ENCODE measurements at regions not wholly inside any gene's neighbourhood (a gene's known extent, or its start where the extent isn't known, plus 50 kb on each side); places are given as distances from the start of the nearest gene placed in this dataset.

DNA sequence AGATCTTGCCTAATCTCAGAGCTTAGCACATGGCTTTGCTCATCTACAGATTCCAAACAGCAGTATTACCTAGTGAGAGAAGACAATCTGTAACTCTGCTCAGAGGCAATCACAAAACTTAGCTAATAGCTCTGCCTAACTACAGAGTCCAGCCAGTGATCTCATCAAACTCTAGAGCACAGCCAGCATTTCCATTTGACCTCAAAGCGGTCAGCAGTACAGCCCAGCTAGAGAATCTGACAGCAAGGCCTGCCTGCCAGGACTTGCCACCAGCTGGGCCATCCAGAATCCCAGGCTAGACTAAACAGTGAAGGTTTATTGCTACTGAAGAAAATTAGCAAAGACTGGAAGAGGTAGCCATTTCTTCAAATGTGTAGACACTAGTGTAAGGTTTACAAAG lies 217.9 kb upstream of the VLDLR start:
- H3K27ac ChIP-seq (ENCODE audit: low read length) = no peak overlapping the region
- no peaks in the 10 kb centered on the region for H3K9me3 ChIP-seq
- H3K36me3 ChIP-seq (ENCODE audit: control insufficient read depth in 2 of 2, extremely low read depth in 1 of 2, insufficient read depth in 1 of 2, low read length in 1 of 2) = no peaks in the 10 kb centered on the region
- H3K27ac Mint-ChIP-seq = no peak overlapping the region
- DNase-seq (no peak), ATAC-seq (replicated peaks in 1 of 4) (no peak)
- no peaks in the 10 kb centered on the region for H3K4me1 Mint-ChIP-seq
- H3K9me3 Mint-ChIP-seq = peaks cover 0 to 10% (median 7%) of the 10 kb centered on the region in 3 donors
- no peaks in the 10 kb centered on the region for H3K4me1 ChIP-seq (ENCODE audit: control insufficient read depth in 1 of 2, extremely low read depth in 1 of 2, insufficient read depth in 2 of 2, low read length in 2 of 2)
- ChIA-PET CTCF (interaction anchor here in 1 of 2 donors (0.5 to 0.6 kb wide), 2 partner anchors 15 to 21 kb away, joined by 3 to 4 read pairs; no protein-coding TSS in a partner anchor), POLR2A (no interaction called here)
- peaks cover 10 to 18% of the 10 kb centered on the region in 2 donors for H3K27me3 Mint-ChIP-seq
- WGBS (ENCODE audit: insufficient coverage) = 63% methylated on average over 1 of the region's 1 CpG
- no peak overlapping the region for H3K4me3 Mint-ChIP-seq
- peaks cover 0 to 4% of the 10 kb centered on the region in 2 experiments for H3K27me3 ChIP-seq (replicated peaks in 1 of 2; ENCODE audit: control insufficient read depth in 2 of 2, extremely low read depth in 1 of 2, insufficient read depth in 2 of 2, low read length in 1 of 2)
- no peak overlapping the region for H3K4me3 ChIP-seq (ENCODE audit: control insufficient read depth in 1 of 2, extremely low read depth in 1 of 2, low read length in 1 of 2)
- no peaks in the 10 kb centered on the region for H3K36me3 Mint-ChIP-seq

DNA sequence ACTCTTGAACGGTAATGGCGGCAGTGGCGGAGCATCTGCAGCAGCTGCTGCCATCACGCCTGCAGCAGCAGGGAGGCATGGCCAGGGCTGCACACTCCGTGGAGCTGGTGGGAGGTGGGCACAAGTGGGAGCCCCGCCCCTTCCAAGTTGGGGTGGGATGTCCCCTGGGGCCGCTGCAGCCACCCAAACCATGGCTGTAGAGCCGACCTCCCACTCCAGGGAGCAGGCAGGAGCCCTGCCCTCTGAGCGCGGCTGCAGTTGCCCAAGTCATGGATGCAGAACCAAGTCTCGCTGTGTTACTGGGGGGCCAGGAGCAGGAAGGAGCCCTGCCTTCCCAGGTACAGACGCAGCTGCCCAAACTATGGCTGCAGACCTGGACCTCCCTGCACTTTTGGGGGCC lies 215.3 kb upstream of the VLDLR start:
- H3K4me3 ChIP-seq (ENCODE audit: control insufficient read depth in 1 of 2, extremely low read depth in 1 of 2, low read length in 1 of 2) = no peak overlapping the region
- Mint-ChIP-seq H3K27me3 (peaks cover 8 to 14% of the 10 kb centered on the region in 2 donors), H3K36me3 (no peaks in the 10 kb centered on the region), H3K9me3 (peaks cover 0 to 10% (median 7%) of the 10 kb centered on the region in 3 donors), H3K27ac (no peak overlapping the region), H3K4me1 (no peaks in the 10 kb centered on the region), H3K4me3 (no peak overlapping the region)
- no peaks in the 10 kb centered on the region for H3K9me3 ChIP-seq
- ChIA-PET POLR2A (no interaction called here), CTCF (no interaction called here)
- no peaks in the 10 kb centered on the region for H3K4me1 ChIP-seq (ENCODE audit: control insufficient read depth in 1 of 2, extremely low read depth in 1 of 2, insufficient read depth in 2 of 2, low read length in 2 of 2)
- H3K36me3 ChIP-seq (ENCODE audit: control insufficient read depth in 2 of 2, extremely low read depth in 1 of 2, insufficient read depth in 1 of 2, low read length in 1 of 2) = no peaks in the 10 kb centered on the region
- WGBS (ENCODE audit: insufficient coverage) = 78% methylated on average over 11 of the region's 12 CpGs
- no peak for DNase-seq
- no peak for ATAC-seq (replicated peaks in 1 of 4)
- H3K27me3 ChIP-seq (replicated peaks in 1 of 2; ENCODE audit: control insufficient read depth in 2 of 2, extremely low read depth in 1 of 2, insufficient read depth in 2 of 2, low read length in 1 of 2) = peaks cover 0 to 4% of the 10 kb centered on the region in 2 experiments
- no peak overlapping the region for H3K27ac ChIP-seq (ENCODE audit: low read length)

DNA sequence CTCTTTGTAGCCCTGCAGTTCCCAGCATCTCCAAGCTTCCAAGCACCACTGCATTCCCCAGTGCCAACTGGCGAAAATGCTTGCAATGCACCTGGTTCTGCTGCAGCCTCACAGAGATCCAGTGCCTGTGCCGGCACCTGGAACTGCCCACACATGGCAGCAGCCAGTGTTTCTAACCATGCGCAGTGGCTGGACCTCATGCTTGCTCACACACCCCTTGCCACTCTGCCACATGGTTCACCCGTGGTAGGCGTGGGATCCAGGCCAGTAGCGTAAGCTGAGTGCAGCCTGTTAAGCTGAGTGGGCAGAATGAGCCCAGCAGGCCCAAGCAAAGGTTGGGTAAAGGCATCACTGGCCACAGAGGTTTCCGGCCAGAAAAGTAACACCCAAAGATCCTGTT lies 214.1 kb upstream of the VLDLR start:
- Histone ChIP-seq H3K9me3 (no peaks in the 10 kb centered on the region), H3K4me1 (ENCODE audit: control insufficient read depth in 1 of 2, extremely low read depth in 1 of 2, insufficient read depth in 2 of 2, low read length in 2 of 2) (no peaks in the 10 kb centered on the region), H3K27me3 (replicated peaks in 1 of 2; ENCODE audit: control insufficient read depth in 2 of 2, extremely low read depth in 1 of 2, insufficient read depth in 2 of 2, low read length in 1 of 2) (peaks cover 0 to 4% of the 10 kb centered on the region in 2 experiments), H3K36me3 (ENCODE audit: control insufficient read depth in 2 of 2, extremely low read depth in 1 of 2, insufficient read depth in 1 of 2, low read length in 1 of 2) (no peaks in the 10 kb centered on the region), H3K27ac (ENCODE audit: low read length) (no peak overlapping the region), H3K4me3 (ENCODE audit: control insufficient read depth in 1 of 2, extremely low read depth in 1 of 2, low read length in 1 of 2) (no peak overlapping the region)
- 78% methylated on average over 6 of the region's 7 CpGs for WGBS (ENCODE audit: insufficient coverage)
- ATAC-seq (replicated peaks in 1 of 4) = no peak
- H3K36me3 Mint-ChIP-seq = no peaks in the 10 kb centered on the region
- no peak for DNase-seq
- no peaks in the 10 kb centered on the region for H3K4me1 Mint-ChIP-seq
- ChIA-PET CTCF (no interaction called here), POLR2A (no interaction called here)
- H3K27me3 Mint-ChIP-seq = peaks cover 8 to 11% of the 10 kb centered on the region in 2 donors
- no peak overlapping the region for H3K27ac Mint-ChIP-seq
- H3K4me3 Mint-ChIP-seq = no peak overlapping the region
- peaks cover 0 to 10% (median 3%) of the 10 kb centered on the region in 3 donors for H3K9me3 Mint-ChIP-seq

DNA sequence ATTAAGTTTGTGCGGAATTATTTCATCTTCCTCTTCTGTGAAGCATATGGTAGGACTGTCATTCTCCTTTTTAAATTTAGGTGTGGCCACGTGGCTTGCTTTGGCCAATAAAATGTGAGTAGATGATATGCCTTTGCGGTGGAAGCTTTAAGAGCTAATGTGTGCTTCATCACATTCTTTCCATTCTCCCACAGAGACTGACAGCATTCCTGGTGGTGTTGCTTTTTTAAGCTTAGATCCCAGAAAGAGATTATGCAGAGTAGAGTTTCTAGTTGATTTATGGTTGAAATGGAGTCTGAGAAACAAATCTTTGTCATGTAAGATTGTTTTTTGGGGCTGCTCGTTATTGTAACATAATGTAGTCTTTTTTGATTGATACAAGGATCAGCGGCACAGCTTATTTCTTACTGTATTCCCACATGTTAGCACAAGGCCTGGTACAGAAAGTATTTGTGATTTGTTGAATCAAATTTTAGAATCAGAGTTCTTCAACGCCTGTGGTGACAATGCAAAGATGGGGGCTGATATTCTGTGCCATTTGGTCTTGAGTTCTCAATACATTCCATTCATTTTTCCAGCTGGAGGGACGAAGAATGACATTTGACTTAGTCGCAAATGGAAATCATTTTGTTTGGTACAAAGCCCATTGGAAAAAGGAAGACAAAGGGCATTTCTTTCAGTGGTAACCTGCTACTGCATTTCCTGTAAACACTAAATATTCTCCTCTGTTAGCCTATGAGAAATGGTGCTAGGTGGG lies 209.9 kb upstream of the VLDLR start:
- ChIA-PET CTCF (no interaction called here), POLR2A (no interaction called here)
- H3K9me3 ChIP-seq = no peaks in the 10 kb centered on the region
- DNase-seq = no peak
- no peaks in the 10 kb centered on the region for H3K36me3 ChIP-seq (ENCODE audit: control insufficient read depth in 2 of 2, extremely low read depth in 1 of 2, insufficient read depth in 1 of 2, low read length in 1 of 2)
- no peak overlapping the region for H3K27ac ChIP-seq (ENCODE audit: low read length)
- Mint-ChIP-seq H3K36me3 (no peaks in the 10 kb centered on the region), H3K9me3 (no peaks in the 10 kb centered on the region), H3K27ac (no peak overlapping the region), H3K4me3 (no peak overlapping the region), H3K27me3 (peaks cover 0 to 10% of the 10 kb centered on the region in 2 donors), H3K4me1 (no peaks in the 10 kb centered on the region)
- H3K4me3 ChIP-seq (ENCODE audit: control insufficient read depth in 1 of 2, extremely low read depth in 1 of 2, low read length in 1 of 2) = no peak overlapping the region
- WGBS (ENCODE audit: insufficient coverage) = no CpG with 5 or more reads among the region's 8 CpGs
- ATAC-seq (replicated peaks in 1 of 4) = no peak
- H3K4me1 ChIP-seq (ENCODE audit: control insufficient read depth in 1 of 2, extremely low read depth in 1 of 2, insufficient read depth in 2 of 2, low read length in 2 of 2) = no peaks in the 10 kb centered on the region
- H3K27me3 ChIP-seq (replicated peaks in 1 of 2; ENCODE audit: control insufficient read depth in 2 of 2, extremely low read depth in 1 of 2, insufficient read depth in 2 of 2, low read length in 1 of 2) = no peaks in the 10 kb centered on the region

DNA sequence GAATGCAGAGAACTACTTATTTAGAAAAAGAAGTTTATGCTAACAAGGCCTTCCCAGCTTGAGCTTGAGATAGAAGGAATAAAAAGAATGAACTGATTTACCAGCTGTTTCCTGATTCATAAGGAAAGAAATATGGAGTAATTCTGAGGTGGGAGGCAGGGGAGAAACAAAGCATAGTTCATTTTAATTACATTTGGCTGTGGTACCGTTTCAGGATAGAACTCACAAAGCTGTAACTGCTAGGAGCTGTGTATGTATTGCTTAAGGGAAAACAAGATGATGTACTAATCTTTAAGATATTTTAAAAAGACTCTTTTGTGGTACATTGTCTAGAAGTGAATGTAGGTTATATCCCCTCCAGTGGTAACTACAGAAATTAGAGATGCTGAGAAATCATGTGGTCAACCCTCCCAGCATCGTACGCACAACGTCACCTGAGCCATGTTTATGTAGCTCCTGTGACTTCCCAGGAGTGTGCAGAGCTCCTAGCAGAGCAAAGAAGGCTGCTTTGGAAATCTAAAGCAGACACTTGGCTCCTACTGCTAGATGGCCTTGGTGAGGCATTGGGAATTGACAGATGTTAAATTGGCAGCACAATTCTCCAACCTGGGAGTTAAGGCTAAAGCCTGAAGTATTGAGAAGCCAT lies 208.3 kb upstream of the VLDLR start:
- POLR2A ChIA-PET = no interaction called here

DNA sequence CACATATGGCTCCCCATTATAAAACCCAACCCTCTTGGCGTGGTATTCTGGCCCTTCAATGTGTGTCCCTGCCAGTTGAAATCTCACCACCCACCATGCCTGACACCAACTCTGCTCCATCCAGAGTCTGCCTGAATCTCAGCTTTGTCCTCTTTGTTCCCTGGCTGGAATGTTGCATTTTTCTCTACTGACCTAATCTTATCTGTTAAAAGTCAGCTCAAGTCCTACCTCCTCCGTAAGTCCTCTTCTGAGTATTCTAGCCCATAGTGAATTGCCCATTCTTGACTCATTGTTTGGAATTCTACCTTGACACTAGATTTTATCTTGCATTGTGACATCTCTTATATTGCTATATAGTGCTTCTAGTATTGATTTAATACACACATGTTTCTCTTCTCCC lies 207.1 kb upstream of the VLDLR start:
- no peaks in the 10 kb centered on the region for H3K27me3 ChIP-seq (replicated peaks in 1 of 2; ENCODE audit: control insufficient read depth in 2 of 2, extremely low read depth in 1 of 2, insufficient read depth in 2 of 2, low read length in 1 of 2)
- no peaks in the 10 kb centered on the region for H3K9me3 Mint-ChIP-seq
- no peaks in the 10 kb centered on the region for H3K4me1 Mint-ChIP-seq
- H3K4me3 Mint-ChIP-seq = no peak overlapping the region
- 92% methylated on average over 2 of the region's 2 CpGs for WGBS (ENCODE audit: insufficient coverage)
- H3K4me1 ChIP-seq (ENCODE audit: control insufficient read depth in 1 of 2, extremely low read depth in 1 of 2, insufficient read depth in 2 of 2, low read length in 2 of 2) = no peaks in the 10 kb centered on the region
- DNase-seq = no peak
- ChIA-PET POLR2A (no interaction called here), CTCF (no interaction called here)
- ATAC-seq (replicated peaks in 1 of 4) = no peak
- H3K9me3 ChIP-seq = no peaks in the 10 kb centered on the region
- no peaks in the 10 kb centered on the region for H3K36me3 ChIP-seq (ENCODE audit: control insufficient read depth in 2 of 2, extremely low read depth in 1 of 2, insufficient read depth in 1 of 2, low read length in 1 of 2)
- H3K36me3 Mint-ChIP-seq = no peaks in the 10 kb centered on the region
- H3K27ac Mint-ChIP-seq = no peak overlapping the region
- no peak overlapping the region for H3K27ac ChIP-seq (ENCODE audit: low read length)
- H3K27me3 Mint-ChIP-seq = peaks cover 0 to 18% of the 10 kb centered on the region in 2 donors
- no peak overlapping the region for H3K4me3 ChIP-seq (ENCODE audit: control insufficient read depth in 1 of 2, extremely low read depth in 1 of 2, low read length in 1 of 2)

More for the DNA sequence above, 208.3 kb upstream of the VLDLR start:
- Mint-ChIP-seq H3K36me3 (no peaks in the 10 kb centered on the region), H3K4me1 (no peaks in the 10 kb centered on the region), H3K27me3 (peaks cover 0 to 17% of the 10 kb centered on the region in 2 donors), H3K27ac (no peak overlapping the region), H3K4me3 (no peak overlapping the region), H3K9me3 (no peaks in the 10 kb centered on the region)
- no peaks in the 10 kb centered on the region for H3K9me3 ChIP-seq
- DNase-seq = no peak
- CTCF ChIA-PET = no interaction called here
- H3K36me3 ChIP-seq (ENCODE audit: control insufficient read depth in 2 of 2, extremely low read depth in 1 of 2, insufficient read depth in 1 of 2, low read length in 1 of 2) = no peaks in the 10 kb centered on the region
- ATAC-seq (replicated peaks in 1 of 4) = no peak
- no peak overlapping the region for H3K4me3 ChIP-seq (ENCODE audit: control insufficient read depth in 1 of 2, extremely low read depth in 1 of 2, low read length in 1 of 2)
- 91% methylated on average over 3 of the region's 4 CpGs for WGBS (ENCODE audit: insufficient coverage)
- H3K4me1 ChIP-seq (ENCODE audit: control insufficient read depth in 1 of 2, extremely low read depth in 1 of 2, insufficient read depth in 2 of 2, low read length in 2 of 2) = no peaks in the 10 kb centered on the region
- no peak overlapping the region for H3K27ac ChIP-seq (ENCODE audit: low read length)
- H3K27me3 ChIP-seq (replicated peaks in 1 of 2; ENCODE audit: control insufficient read depth in 2 of 2, extremely low read depth in 1 of 2, insufficient read depth in 2 of 2, low read length in 1 of 2) = no peaks in the 10 kb centered on the region
